ELR (cell line): ENCODE measurements at regions not wholly inside any gene's neighbourhood (a gene's known extent, or its start where the extent isn't known, plus 50 kb on each side); places are given as distances from the start of the nearest gene placed in this dataset.

Experiments used
- DNase-seq: peaks from one replicate; pipeline ENCODE4 v3.0.0-alpha.2; 2015; ENCODE audit warnings: low read depth

DNA sequence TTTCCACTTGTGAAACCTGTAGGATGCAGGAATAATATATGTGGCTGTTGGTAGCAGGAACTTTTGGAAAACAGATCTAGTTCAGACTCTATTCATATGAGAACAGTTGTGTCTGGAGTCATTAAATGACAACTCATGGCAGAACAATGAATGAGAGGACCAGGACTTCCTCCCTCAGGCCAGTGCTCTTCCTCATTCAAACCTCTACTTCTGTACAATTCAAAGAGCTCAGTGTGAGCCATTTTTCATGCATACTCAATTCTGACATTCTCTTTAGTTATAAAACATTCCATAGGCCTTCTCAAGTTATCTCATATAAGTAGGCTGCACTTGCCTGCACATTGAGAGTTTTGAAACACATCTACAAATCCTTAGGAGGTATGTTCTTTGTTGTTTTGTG, 1526.6 kb upstream of the FLRT2 start:
- no peak for DNase-seq

DNA sequence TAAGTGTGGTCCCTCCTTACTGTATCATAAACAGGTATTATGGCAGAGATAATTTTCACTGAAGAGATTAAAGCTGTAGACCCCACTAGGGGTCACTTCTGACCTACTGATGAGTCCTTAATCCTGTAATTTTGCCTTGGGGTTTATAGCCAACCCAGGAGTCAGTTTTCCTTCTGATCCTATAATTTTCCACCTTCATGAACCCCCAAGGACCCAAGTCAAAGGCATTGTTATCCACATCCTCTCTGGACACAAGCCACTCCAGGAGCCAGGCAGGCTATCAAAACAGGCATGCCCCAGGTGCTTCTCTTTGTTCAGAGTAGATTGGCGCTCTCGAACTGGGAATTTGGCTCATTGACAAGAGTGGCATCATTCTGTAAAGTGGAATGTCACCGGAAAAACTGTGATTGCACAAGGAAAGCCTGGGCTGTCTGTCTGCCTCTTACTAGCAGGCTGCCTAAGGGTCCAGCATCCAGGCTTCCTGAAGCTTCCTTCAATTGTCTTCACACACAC, 1523.2 kb upstream of the FLRT2 start:
- DNase-seq, result peak; percentile 3

DNA sequence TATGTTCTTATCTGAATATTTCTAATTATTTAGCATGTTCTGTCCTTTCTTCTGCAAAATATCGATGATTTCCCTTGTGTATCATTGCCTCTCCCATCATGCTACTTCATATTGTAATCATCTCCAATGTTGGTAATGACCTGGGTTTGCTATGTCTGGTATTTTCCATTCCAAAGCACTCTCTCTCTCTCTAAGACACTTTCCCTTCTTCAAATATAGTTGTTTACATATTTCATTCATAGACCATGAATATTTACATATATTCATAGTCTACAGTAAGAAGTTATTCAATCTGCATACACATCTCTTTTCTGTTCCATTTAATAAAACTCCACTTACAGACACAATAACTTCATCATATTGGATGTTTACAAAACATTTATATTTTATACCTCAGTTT, 1516.5 kb upstream of the FLRT2 start:
- no peak for DNase-seq

DNA sequence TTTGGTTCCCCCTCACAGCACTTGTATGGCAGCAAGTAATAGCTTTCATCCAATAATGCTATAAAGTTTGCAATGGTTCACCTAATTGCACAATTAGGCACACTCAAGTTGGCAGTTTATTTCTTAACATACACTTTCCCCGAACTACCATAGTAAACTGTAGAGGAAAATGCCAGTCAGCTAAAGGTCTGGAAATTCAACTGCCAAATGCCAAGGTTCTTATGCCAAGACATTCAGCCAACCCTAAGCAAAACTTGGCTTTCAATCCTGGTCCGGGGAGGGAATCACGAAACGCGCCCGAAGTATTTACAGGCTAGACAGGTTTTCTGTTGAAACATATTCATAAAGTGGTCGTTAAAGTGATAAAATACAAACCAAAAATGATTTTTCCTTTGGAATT, 1512.4 kb upstream of the FLRT2 start:
- DNase-seq, result no peak

DNA sequence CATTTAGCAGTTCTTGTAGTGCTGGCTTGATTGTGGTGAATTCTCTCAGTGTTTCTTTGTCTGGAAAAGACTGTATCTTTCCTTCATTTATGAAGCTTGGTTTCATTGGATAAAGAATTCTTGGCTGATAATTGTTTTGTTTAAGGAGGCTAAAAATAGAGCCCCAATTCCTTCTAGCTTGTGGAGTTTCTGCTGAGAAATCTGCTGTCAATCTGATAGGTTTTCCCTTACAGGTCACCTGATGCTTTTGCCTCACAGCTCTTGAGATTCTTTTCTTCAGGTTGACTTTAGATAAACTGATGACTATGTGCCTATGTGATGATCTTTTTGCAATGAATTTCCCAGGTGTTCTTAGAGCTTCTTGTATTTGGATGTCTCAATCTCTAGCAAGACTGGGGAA, 1508.5 kb upstream of the FLRT2 start:
- DNase-seq, result no peak

DNA sequence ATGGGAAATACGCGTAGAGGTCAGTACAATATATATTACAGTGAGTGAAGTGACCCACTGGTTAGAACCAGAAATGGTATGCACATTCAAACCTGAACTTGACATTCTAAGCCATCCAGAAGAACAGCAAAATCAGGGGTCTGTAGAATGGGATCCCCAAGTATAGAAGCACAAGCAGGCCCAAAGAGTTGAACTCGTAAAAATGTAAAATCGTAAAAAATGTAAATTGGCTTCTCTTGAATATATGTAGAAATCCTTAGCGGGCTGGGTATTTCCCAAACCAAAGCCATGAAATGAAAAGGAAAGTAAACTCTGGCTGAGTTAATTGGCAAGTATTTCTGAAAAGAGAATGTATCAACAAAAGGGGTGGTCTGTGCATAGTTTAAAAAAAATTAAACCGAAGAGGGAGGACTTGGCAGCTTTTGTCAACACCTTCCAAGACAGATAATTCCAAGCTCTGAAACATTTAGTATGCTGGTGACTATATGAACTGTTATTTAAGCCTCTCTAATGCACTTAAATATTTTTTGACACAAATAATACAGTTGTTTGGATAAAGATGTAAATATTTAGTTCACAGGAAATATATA, 1505.6 kb upstream of the FLRT2 start:
- no peak for DNase-seq

DNA sequence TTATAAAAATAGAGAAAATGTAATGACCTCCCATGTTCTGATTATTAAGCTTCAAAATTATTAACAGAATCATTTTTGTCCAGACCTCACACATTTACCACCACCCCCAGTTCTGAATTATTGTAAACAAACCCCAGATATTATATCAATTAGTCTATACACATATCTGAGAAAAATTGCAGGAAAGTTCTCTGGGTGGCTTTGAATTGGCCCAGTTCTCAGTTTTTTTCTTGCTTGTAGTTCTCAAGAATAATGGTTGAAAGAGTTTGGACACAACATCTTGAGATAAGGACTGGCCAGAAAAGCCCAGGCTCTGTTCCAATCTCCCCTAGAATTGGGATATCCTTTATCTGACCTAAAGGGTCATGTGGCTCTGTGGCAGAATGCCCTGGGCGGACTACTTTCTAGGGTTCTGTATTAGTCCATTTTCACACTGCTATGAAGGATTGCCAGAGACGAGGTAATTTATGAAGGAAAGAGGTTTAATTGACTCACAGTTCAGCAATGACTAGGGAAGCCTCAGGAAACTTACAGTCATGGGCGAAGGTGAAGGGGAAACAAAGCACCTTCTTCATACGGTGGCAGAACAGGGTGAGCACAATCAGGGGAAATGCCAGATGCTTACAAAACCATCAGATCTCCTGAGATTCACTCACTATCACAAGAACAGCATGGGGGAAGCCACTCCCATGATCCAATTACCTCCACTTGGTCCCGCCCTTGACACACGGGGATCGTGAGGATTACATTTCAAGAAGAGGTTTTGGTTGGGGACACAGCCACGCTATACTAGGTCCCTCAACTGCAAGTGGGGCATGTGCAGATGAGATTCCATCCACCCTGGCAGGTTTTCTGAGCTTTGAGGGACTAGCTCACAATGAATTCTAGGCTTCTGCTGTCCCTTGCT, 1504.6 kb upstream of the FLRT2 start:
- no peak for DNase-seq

DNA sequence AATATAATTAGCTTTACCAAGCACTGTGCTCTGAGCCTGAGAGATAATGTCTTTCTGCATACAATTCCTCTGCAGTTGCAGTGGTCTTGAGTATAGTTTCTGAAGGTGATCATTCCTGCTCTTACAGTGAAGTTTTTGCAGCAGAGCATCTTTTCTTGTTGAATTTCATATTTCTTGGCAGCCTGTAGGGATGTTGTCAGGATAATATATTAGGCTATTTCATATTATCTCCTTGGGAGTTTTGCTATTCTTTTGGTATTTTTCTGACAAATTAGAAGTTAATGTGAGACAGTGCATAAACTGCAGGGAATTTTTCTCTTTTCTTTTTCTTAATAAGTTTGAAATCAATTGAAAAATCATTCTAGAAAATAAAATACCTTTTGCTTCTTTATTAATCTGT, 1502.6 kb upstream of the FLRT2 start:
- no peak for DNase-seq

DNA sequence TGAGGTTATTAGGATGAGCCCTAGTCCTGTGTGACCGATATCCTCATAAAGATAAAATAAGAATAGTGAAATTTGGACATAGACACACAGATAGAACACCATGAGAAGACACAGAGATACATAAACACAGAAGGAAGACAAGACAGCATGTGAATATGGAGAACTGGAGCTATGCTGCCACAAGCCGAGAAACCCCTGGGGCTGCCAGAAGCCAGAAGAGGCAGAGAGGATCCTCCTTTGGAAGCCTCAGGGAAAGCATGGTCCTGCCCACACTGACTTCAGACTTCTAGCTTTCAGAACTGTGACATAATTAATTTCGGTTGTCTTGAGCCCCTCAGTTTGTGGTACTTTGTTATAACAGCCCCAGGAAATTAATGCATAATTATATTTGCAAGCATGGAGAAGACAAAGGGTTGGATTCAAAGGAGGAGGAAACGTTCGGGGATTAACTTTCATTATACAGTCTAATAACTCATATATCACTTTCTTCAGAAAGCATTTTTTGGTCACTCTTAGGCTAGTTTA, 1501.8 kb upstream of the FLRT2 start:
- DNase-seq, result no peak

DNA sequence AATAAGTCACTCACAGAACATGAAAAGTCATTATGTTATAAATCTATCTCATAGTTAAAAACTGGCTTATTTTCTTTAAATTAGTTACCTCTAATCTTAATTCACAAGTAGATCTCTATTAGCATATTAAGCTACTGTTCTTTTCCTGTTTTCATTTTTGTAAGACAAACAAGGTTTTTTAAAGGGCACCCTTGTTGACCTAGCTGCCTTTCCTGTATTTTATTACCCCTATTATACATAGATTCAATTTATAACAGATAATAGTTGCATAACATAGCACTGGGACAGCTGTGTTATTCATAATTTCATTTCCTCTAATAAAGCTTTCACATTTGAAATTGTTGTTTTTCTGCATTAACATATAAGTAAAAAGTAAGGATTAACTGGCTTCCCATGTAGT, 1500.7 kb upstream of the FLRT2 start:
- DNase-seq, result no peak

DNA sequence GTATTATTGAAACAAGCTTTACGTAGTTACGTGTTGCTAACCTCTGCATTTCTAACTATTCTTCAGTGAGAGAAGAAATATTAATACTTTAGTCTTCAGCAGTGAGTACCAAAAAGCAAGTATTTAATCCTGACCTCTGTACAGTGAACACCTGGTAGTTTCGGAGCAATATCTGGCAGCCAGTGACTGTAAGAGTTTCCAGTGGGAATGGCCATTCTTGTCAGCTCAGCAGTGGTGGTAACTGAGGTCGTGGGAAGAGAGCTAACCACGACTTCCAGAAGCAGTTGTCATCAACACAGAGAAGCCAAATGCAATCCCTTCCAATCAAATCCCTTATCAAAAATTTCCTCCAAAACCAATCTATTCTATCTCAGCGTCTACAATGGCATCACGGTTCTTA, 1500.2 kb upstream of the FLRT2 start:
- DNase-seq, result no peak

DNA sequence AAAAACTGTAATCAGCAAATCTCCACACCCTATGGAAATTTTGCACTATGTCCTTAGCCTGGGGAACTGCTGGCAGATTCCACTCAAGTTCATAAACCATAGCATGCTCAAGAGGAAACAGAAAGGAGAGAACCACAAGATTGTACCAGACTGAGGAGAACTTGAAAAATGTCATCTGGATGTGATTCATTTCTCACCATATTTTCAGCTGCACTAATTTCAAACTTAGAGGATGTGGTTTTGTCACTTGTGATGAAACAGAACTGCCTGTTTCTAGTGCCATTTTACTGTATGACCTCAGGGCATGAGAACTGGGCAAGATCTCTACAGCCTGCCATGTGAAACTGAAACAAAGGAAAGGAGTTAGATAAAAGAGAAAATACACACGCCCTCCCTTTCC, 1493.1 kb upstream of the FLRT2 start:
- peak; percentile 49 for DNase-seq

DNA sequence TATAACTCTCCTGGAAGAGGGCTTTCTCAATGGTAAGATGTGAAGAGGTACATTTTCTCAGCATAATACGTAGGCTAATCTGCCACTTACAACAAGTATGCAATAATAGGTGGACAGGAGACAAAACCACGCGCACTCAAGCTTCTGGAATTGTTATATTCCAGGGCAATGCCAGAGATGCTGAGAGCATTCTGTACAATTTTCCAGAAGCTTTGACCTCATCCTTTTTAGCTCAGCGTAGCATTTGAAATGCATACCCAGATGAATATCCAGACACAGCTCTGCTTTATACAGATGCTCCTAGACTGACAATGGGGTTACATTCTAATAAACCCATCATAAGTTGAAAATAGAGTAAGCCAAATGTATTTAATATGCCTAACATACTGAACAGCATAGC, 1492.4 kb upstream of the FLRT2 start:
- DNase-seq, result no peak

DNA sequence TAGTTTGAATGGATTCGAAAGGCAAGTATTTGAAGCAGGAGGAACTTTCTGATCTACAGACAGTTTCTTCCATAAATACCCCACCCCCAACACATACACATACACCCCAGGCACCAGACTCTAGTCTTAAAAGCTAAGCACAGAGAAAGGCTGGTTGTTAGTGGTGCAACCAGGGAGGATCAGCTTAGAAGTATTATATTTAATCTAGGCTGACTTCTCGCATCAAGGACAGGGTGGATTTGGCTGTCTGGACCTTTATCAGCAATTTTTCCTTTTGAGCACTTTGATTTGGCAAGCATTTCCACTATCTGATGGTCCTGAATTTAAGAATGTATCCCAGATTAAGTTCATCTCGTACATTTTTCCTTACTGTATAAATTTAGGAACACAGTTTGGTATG, 1489.8 kb upstream of the FLRT2 start:
- no peak for DNase-seq

DNA sequence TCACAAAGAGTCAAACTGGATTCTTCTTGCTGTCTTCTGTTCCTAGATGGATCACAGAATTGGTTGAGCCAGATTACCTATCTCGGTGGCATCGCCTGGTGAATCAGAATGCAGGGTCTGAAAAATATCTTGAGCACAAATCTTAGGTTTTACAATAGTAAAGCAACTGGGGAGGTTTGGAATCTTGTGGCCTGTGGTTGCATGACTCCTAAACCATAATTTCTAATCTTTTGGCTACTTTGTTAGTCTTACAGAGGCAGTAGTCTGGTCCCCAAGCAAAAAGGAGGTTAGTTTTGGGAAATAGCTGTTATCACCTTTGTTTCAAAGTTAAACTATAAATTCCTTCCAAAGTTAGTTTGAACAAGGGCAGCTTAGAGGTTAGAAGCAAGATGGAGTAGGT, 1488.5 kb upstream of the FLRT2 start:
- no peak for DNase-seq

DNA sequence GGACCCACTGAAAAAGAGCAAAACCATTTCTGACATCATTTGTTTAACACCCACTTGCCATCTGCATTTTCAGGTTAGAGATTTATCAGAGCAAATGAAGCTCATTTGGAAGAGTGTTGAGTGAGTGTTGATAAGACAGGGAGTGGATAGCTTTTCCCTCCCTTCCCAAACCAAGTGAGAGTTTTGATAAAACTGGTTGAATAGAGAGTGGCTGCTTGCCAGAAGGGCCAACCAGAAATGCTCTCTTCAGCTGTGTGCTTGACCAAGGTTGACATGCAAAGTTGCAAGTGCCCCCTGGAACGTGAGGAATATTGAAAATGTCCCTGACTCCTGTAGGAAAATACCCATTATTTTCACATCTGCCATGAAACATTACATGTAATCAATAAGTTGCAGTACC, 1487.0 kb upstream of the FLRT2 start:
- no peak for DNase-seq

DNA sequence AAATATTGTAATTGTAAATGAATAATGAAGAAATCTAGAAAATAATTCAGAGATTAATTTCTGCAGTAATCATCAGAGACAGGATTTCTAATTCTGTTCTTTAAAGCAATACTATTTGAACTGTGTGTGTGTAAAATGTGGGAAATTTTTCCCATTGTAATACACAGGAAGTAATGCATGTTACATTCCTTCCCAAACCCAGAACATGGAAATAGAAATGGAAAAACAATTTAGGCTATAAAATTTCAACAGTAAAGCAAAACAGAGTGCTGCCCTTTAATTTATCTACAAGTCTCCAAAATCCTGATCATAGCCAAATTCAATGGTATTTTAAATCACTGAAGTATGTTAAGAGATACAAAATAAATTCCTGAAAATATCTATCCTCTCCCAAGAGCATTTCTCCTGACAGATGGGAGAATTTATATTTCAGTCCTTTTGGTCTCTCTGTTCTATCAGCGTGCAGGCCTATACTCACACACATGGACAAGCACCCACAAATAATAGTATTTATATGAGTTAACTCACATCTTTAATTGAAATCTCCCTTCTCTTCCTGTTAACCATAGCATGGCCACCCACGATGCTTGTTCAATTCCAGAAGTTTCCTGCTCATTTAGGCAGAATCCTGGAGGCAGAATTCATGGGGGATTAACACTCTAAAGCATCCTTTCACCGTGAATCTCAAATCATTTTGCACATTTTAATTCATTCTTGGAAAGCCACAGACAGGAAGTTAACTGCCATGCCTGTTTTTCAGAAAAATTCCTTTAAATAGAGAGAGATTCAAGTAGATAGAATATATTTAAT, 1465.4 kb upstream of the FLRT2 start:
- no peak for DNase-seq

DNA sequence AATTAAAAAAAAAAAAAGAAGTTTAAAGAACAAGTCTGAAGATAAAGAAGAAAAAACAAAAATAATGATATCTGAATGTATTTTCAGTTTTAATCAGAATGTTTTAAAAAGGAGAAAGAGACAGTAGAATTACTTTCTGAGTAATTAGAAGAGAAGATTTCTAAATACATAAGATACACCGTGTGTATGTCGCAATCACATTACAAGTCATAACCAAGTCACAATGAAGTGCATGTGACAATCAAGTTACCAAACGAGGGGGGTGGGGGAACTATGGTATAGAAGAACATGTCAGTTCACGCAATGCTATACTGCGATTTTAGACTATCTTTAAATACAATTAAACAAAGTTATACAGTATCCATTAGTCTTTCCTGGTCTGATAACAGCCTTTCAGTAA, 1464.1 kb upstream of the FLRT2 start:
- DNase-seq, result no peak

DNA sequence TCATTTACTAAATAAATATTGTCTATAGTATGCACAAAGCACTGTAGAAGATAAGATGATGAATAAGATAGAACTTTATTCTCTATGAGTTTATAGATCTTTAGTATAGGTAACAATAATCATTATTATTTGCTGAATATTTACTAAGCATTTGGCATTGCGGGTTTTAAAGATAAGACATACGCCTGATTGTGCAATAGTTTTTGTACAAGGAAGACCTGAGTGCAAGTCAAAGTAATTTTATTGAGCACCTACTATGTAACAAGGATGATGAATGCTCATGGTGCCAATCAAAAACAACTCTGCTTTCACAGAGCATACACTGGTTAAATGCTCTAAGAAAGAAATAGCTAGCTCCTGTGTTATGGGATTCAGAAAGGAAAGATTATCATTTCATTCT, 1461.7 kb upstream of the FLRT2 start:
- DNase-seq, result no peak

DNA sequence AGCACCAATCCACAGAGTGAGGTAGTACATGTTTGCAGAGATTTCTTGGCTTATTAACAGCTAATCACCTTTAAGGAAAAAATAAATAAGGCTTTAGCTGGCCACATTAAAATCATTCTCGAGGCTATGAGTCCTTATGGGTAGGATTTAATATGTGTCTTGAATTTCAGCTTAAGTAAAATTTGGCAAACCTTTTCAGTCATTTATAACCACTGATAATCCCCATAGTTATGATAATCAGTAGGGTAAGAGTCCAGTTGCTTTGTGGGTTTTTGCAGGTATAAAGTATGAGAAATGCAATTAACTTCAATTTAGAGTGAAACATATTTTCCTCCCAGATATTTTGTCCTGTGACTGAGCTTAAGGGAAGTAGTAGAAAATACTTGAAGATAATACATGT, 1458.9 kb upstream of the FLRT2 start:
- DNase-seq, result no peak

DNA sequence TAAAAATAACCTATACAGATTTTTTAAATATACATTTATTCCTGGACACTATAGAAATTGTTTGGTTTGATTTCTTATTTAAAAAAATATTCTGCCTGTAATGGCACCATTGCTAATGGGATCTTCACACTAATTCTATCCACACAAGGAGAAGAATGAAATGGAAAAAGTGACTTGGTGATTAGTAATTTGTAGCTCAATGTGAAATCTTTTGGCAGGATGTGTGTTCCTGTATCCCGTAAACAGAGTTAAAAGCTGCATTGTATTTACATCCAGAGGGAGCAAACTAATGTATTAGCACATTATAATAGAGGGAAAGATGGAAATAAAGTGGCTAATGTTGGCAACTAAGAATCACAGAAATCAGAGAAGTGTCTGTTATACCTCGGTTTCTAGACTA, 1455.3 kb upstream of the FLRT2 start:
- DNase-seq, result no peak

DNA sequence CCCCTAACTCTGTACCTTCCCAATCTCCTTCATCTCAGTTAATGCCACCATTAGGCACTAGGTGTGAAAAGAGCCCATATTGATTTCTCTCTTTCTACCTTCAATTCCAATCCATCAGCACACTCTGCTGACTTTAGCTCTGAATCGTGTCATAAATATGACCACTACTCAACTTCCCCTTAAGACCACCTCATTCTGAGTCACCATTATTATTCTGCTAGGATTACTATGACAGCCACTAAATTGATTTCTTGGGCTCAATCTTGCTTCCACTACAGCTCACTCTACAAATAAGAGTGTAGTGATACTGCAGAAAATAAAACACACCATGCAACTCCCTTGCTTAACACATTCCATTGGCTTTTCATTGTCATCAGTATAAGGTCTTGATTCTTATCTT, 1449.0 kb upstream of the FLRT2 start:
- DNase-seq, result peak; percentile 3
